IPS-NIHi11 (cell line): ENCODE measurements at regions not wholly inside any gene's neighbourhood (a gene's known extent, or its start where the extent isn't known, plus 50 kb on each side); places are given as distances from the start of the nearest gene placed in this dataset.
A peak's percentile ranks its signal among the peaks of the same experiment; 100 is the strongest.
"Not testable (repeated sequence)": the region's sequence is repeated elsewhere in the genome, so short reads cannot be mapped to it uniquely, and the experiment has no call there.

Source experiments
- DNase-seq: peaks from one replicate; pipeline ENCODE4 v3.0.0; 2012; ENCODE audit warnings: mixed read lengths, low spot score

DNA sequence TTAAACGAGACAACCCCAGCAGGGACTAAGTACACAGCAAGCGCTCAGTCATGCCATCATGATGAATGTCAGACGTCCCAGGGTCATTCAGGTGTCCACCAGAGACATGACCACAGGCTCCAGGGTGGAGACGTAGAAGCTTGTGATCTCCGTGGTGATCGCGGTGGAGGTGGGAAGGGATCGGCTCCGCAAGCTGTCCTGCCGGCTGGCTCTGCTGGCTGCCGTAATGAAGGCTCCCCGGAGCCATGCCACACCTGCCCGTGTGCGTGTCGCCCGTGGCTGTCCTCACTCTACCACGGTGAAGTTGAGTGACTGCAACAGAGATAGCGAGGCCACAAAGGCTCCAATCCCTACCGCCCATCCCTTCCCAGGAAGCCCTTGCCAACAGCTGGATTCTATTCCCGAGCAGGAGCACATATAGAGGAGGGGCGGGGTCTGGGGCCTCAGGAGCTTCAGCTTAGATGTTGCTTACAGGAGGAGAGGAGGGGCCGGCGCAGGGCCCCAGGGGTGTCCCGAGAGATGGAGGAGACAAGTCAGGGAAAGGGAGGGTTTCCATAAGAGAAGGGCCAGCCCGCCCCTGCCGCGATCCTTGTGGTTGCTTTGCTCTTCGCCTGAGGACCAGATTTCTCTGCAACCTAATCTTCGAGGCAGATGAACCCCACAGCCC lies 332.6 kb upstream of the SFSWAP start:
- no peak for DNase-seq

DNA sequence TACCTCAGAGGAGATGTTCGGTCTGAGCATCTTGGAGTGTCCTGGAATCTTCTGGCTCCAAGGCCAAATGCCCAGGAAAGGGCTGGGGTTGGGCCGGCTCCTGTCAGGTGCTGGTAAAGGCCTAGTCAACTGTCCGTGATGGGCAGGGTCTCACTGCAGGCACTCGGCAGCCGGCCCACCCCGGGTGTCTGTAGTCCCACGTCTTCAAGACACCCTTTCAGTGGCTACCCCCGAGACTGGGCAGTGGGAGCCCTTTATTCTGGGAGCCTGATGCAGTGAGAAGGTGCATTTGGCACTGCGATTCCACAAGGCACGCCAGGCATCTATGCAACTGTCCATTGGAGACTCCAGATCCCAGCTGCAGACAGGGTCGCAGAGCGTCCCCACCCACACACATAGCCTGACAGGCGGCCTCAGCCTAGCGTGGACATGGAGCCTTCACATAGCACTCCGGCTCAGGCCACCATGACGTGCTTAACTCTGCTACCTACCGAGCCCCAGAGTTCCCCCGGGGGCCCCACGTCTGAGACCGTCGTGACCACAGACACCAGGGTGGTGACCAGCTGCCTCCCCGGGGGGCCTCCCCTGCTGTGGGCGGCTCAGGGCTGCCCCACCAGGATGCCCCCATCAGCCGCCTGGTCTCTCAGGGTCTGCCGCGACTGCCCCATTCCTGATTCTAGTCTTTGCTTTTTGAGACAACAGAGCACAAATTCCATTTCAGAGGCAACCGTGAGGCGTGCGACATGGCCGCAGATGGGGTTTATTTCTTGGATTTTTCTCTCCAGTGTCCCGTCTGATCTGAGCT lies 331.8 kb upstream of the SFSWAP start:
- no peak for DNase-seq

DNA sequence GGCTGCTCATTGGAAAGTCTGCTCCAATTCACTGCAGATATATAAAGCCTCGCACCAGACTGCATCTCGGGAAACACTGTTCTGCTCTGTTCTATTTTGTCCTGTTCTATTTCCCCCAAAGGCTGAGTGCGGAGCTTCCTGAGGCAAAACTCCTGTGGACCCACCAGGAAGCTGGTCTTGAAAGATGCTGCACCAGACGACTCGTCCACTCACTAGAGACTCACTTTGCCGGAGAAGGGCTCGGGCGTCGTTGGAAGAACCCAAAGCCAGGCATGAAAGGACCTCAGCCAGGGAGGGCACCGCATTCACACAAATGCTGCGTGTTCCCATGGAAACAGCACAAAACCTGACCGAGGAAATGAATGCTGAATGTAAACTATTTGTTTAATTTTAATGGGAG lies 331.2 kb upstream of the SFSWAP start:
- no peak for DNase-seq

DNA sequence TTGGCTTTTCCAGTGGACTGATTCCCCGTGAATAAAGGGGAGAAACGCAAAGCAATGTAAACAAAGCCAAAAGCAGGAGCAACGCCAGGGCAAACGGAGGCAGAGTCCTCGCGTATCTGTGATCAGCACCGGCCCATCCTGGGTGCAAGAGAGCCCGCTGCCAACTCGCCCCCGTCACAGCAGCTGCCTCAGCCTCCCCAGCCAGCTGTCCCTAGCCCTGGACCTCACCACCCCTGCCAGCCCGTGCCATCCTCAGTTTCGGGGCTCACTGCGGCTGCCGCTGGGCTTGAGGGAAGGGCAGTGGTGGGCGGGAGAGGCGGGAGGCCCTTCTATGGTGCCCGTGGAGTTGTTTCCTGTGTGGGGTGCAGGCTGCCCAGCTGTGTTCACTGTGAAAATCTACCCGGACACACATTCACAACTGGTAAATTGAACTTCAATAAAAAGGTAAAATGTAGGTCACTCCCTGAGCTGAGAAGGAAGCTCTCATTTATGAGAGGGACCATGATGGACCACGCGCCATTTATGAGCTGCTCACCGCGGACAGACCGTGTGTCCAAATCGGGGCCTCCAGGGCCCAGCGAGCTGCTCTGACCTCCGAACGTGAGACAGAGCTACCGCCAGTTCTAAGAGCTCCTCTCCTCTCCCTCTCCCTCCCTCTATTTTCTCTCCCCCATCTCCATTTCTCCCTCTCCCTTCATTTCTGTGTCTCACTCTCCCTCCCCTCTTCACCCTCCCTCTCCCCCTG lies 330.5 kb upstream of the SFSWAP start:
- DNase-seq, result no peak

DNA sequence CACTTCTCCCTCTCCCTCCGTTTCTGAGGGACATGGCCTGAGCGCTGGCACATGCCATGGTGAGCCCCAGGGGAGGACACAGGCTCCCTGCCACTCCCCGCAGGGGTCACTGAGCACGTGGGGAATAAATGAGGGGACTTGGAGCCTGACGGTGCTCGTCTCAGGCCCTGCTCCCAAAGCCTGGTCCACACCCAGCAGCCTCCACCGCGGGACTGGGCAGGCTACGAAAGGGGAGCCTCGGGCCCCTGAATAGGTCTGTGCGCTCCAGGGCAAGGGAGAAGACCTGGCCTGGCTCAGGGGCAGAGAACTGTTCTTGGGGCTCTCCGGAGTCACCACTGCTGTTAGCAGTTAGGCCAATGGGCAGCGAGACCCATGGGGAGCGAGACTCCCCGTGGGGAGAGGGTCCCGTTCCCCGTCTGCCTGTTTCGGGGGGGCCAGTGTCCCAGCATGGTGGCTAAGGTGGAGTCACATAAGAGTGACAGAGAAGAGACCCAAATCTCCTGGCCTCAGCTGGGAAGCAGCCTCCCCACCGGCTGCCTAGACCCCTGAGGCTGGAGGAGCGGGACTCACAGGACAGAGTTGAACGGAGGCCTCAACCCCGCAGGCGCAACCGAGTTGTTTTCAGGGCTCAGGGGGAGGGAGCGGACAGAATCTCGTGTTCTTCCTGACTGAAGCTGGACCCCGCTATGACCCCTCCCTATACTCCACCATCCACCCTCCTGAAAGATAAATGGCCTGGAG lies 329.8 kb upstream of the SFSWAP start:
- peak; percentile 72 for DNase-seq

DNA sequence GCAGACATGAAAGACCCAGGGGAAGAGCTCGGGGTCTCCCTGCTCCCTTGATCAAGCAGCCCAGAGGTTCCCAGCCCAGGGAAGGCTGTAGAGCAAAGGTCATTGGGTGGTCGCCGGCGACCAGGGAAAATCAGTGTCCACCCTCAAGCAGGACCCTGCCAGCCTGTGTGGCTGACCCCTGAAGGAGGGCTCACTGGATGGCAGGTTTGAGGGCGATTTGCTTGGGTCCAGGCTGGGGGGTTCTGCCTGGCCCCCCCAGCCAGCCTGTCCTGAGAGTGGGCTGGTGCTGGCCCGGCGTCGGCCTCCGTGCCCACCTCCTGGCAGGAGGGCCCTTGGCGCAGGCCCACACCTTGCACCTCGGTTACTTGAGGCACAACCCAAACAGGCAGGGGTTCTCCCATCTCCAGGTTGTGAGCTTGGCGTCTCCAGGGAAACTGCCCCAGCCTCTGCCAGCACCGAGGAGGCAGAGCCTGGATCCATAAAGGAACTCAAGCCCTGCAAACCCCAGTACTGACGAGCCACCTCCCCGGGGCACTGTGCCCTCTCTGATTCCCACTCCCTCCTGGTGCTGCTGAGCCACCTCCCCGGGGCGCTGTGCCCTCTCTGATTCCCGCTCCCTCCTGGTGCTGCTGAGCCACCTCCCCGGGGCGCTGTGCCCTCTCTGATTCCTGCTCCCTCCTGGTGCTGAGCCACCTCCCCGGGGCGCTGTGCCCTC lies 329.0 kb upstream of the SFSWAP start:
- DNase-seq, result no peak

DNA sequence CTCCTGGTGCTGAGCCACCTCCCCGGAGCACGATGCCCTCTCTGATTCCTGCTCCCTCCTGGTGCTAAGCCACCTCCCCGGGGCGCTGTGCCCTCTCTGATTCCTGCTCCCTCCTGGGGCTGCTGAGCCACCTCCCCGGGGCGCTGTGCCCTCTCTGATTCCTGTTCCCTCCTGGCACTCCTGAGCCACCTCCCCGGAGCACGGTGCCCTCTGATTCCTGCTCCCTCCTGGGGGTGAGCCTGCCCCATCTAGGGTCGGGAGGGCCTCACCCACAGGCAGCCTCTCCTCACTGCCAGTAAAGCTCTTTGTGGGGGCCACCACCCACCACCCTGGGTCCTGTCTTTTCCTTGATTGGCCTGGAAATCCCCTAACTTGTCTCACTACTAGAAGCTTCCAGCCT lies 327.6 kb upstream of the SFSWAP start:
- DNase-seq, result no peak

DNA sequence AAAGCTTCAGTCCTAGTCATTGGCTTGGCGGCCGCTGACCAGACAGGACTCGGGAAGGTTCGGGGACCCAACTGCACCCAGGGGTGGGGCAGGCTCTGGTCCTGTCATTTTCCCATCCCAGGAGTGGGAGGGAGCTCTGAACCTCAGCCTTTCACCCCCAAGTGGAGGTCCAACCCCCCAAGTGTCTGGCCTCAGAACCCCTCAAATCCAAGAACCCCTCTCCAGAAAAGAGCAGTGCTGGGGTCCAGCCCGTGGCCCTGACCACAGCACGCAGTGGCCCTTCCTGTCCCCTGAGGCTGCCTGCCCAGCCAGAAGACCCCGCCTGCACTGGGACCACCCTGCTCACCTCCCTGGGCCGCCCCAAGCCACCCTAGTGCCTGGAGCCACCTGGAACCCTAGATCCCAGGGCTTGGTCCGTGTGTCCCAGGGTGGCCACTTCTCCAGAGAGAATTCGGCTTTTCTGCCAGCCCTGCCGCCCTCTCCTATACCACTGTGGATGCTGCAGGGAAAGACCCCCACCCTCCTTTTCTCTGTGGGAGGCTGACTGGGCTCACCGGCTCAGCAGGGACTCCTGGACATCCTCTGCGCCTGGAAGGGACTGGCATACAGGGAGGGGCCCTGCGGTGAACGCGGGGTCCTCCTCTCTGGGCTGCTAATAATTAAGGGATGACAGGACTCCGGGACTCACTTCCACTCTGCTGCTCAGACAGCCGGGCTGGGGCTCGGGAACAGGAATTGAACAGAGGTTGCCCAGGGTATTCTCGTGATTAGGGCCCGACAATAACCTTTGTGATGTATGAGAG lies 326.9 kb upstream of the SFSWAP start:
- no peak for DNase-seq

DNA sequence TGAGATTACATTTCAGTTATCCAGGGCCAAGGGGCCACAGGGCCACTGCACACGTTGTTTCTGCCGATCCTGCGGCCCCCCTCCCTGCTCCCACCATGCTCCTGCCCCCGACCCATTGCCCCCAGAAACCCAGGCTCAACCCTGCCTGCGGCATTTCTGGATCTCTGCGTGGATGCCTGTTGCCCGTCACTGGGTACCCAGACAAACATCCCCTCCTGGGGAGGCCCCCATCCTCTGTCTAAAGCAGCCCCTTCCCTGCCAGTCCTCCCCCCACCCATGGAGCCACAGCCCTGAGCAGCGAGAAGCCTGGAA lies 326.4 kb upstream of the SFSWAP start:
- no peak for DNase-seq

DNA sequence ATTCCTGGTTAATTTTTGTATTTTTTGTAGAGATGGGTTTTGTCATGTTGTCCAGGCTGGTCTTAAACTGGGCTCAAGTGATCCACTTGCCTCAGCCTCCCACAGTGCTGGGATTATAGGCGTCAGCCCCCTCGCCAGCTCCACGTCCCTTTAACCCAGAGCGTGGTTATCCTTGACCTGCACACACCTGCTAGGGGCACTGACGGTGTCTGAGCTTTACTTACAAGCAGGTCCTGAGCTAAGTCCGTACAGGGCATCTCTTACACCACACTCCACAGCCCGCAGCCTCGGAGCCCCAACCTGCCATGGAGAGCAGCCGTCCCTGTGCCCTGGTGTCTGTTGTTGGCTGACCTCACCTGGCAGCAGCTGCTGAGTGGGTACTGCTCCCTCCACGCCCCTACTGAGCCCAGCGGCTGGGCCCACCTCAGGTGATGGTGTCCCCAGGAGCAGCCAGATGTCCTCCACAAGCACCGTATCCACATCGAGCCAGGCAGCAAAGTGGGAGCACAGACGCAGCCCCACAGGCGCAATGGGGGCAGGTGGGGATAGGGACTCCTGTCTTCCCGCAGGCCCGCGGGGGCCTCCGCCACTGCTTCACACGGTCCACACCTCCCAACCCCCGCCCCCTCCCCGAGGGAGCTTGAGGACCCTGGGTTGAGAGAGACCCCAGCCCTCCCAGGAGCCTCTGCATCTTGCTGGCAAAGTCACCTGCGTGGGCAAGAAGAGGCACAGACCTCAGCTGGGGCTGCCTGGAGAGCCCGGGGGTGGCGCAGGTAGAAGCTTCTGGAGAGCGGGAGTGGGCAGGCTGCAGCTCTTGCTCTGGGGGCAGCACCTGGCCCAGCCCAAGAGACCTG lies 325.4 kb upstream of the SFSWAP start:
- DNase-seq, result no peak

DNA sequence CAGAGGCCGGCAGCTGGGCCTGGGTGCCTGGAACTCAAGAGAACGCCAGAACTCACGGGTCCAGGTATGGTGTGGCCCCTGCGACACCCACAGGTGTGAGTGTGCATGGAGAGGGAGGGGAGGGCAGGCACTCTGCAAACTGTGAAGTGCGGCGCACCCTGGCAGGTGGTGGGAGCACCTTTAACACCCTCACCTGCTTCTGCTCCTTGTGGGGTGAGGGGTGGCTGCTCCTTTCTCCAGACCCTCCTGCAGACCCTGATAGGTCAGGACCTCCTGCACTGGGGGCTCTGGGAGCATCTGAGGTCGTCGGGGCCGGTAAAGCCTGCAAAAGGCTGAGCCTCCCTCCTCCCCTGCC lies 324.7 kb upstream of the SFSWAP start:
- no peak for DNase-seq

DNA sequence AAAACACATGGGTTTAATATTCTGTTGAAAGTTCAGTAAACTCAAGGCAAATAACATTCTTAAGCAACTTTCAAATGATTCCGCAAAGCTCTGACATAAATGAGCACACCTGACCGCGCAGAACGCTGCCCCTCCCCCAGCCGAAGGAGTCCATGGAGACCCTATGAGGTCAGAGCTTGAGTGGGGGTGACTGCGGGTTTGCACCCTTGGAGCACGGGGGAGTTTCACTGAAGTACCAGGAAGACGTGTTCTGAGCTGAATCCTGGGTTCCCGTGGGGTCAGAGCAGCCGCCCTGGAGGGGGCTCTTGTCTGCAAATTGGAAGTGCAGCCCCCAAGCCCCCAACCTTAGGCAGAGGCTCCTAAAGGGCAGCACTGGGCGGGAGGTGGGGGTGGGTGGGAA lies 324.1 kb upstream of the SFSWAP start:
- DNase-seq, result no peak

DNA sequence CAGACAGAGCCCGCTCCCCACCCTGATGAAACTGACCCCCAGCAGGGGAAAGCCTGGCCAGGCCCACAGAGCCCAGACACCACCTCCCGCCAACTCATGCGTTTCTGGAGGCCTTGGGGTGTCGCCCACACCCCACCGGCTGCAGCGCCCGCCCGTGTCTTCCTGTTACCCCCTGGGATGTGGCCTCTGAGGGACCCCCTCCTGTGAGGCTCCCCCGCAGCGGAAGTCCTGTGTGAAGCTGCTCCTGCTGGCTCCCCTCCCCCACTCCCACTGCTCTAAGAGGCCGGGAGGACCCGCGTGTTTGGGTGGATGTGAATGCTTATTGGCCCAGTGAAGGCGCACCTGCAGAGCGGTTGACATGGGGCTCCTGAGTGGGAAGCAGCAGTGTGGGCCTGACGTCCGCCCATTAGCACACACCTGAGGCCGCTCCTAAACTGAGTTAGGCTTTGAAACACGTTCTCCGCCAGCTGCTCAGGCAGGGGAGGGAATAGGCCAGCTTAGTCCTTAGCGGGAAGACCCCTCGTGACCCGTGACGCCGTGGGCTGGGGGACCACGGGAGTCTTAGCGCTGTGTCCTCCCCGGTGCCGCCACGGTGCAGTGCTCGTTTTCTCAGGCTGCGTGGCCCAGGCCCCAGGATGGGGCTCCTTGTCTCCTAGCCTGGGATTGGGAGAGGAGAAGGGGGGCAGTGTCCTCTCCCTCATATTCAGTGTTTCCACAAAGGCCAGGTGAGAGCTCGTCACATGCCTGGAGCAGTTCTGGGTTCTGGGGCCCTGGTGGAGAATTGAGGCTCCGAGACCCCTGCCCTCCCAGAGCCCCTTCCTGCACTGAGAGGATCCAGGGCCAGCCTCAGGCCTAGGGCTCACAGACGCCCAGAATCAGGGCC lies 323.4 kb upstream of the SFSWAP start:
- DNase-seq, result no peak

DNA sequence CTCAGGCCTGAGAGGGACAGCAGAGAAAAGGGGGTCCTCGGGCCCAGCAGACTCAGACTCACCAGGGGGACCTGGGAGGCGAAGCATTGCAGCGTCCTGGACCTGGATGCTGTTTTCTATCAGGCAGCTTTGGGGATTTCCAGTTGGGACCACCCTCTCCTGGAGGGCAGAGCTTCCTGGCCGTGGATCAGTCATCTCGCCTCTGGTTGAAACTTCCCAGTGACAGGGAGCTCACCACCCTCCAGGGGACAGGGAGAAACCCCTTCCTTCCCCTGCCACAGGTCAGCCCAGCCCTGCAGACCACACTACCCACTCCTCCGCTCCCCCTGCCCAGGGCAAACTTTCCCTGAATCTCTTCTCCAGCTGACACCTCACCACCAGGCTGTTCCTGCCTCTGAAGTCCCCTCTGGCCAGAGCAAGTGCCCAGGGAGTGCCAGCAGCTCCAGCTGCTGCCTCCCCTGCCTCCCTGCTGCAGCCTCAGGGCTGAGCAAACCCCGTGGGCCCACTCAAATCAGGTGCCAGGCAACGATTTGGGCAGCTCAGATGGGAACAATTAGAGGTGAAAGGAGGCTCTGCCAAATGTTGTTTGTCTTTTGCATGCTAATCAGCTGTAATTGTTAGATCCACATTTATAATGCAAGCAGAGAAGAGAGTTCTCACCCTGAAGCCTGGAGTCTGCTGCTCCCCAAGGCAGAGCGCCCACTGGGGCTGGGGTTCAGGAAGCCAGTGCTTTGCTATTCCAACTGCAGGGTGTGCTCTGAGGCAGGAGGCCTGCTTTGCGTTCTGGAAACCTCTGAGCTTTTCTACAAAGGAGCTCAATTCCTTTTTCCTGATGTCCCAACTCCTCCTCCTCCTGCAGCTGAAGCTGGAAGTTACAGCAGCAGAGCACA lies 322.5 kb upstream of the SFSWAP start:
- DNase-seq, result not testable (repeated sequence)

DNA sequence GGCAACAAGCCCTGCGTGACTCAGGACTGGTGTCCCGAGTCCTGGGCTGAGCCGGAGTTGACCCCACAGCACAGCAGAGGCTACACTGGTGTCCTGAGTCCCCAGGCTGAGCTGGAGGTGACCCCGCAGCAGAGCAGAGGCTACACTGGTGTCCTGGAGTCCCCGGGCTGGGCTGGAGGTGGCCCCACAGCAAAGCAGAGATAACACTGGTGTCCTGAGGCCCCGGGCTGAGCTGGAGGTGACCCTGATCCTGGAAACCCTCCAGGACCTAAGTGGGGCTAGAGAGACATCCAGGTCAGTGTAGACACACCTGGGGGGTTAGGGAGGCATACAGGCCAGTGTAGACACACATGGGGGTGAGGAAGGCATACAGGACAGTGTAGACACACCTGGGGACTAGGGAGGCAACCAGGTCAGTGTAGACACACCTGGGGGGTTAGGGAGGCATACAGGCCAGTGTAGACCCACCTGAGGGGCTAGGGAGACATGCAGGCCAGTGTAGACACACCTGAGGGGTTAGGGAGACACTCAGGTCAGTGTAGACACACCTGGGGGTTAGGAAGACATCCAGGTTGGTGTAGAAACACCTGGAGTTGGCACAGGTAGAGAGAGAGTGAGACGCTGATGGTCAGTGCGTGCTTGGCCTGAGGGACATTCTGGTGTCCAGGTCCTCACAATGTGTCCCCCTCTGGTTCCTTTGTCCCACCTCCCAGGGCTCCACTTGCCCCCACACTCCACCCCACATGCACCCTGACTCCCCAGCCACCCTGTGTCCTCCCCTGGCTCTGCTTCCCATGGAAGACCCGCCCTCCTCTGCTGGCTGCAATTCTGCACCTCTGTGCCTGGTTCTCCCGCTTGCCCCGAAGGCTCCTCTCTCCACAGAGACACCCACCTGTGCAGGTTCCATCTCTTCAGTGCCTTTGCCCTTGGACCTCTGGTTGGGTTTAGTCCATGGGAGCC lies 321.6 kb upstream of the SFSWAP start:
- DNase-seq, result no peak

DNA sequence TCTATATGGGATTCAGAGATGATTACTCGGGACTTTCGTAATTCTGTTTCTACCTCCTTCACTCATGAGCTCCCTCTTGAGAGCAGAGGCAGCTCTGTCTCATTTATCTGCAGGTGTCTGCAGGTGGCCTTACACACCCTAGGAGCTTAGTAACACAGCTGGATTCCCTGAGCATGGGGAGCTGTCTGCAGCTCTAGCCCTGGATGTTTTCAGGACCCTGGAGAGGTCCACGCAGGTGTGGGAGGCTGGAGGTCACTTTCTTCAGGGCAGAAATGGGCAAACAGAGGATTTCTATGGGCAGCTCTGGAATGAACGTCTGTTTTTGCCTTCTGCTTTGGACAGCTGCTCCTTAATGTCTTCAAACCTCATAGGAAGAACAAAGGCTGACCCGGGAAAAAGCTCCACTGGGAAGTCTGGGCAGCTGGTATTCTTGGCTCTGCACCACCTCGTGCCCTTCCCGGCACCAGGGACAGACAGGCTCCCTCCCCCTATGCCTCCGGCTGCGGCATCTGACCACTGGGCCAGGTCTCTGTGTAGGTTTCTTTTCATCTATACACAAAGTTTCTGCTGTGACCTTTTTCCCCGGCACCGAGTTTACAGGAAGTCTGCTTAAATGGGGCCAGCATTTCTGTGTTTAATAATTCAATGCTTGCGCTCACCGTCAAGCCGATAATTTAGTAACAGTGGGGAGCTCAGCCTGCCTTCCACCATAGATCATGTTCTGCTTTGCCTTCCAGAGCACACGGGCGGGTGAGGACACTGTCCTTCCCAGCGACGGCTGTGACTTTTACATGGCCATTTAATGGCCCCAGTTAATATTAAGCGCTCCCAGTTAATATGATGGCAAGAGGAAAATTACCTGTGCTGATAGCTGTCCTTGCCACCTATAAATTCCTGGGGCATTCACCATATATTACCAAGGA lies 320.2 kb upstream of the SFSWAP start:
- DNase-seq, result peak; percentile 86
